H9 (cell line): ENCODE measurements at regions not wholly inside any gene's neighbourhood (a gene's known extent, or its start where the extent isn't known, plus 50 kb on each side); places are given as distances from the start of the nearest gene placed in this dataset.

Source experiments
- DNase-seq: peaks from one replicate; pipeline ENCODE4 v3.0.0-alpha.2; 2017
- H2AFZ ChIP-seq: one replicate; pipeline ENCODE4 v1.6.1; 2013; ENCODE audit warnings: mild to moderate bottlenecking, low read length, control low read depth, moderate library complexity
- H2AK5ac ChIP-seq: 2 replicates; pipeline ENCODE4 v1.6.1; 2013; ENCODE audit warnings: low read length, control low read depth, mixed read lengths; ENCODE audit not compliant: insufficient read length
- H2BK120ac ChIP-seq: one replicate; pipeline ENCODE4 v1.6.1; 2013; ENCODE audit warnings: low read depth, mild to moderate bottlenecking, low read length, control low read depth, inconsistent platforms; ENCODE audit not compliant: poor library complexity, severe bottlenecking
- H2BK12ac ChIP-seq: 2 replicates; pipeline ENCODE4 v1.6.1; 2013; ENCODE audit warnings: low read length, control low read depth, mixed read lengths, low read depth; ENCODE audit not compliant: insufficient read length
- H2BK15ac ChIP-seq: 2 replicates; pipeline ENCODE4 v1.6.1; 2013; ENCODE audit warnings: low read depth, low read length, control low read depth
- H2BK20ac ChIP-seq: one replicate; pipeline ENCODE4 v1.6.1; 2013; ENCODE audit warnings: low read depth, mild to moderate bottlenecking, low read length, control low read depth, inconsistent platforms; ENCODE audit not compliant: poor library complexity, severe bottlenecking
- H2BK5ac ChIP-seq: 2 replicates; pipeline ENCODE4 v1.6.1; 2013; ENCODE audit warnings: low read length, control low read depth, mixed read lengths; ENCODE audit not compliant: insufficient read length
- H3K14ac ChIP-seq: 2 replicates; pipeline ENCODE4 v1.6.1; 2013; ENCODE audit warnings: low read length, control low read depth; ENCODE audit not compliant: insufficient read depth
- H3K18ac ChIP-seq: 2 replicates; pipeline ENCODE4 v1.6.1; 2013; ENCODE audit warnings: low read depth, mild to moderate bottlenecking, mixed read lengths, low read length, control low read depth; ENCODE audit not compliant: insufficient read length
- H3K23ac ChIP-seq: 2 replicates; pipeline ENCODE4 v1.6.1; 2013; ENCODE audit warnings: low read length, control low read depth, mixed read lengths, low read depth; ENCODE audit not compliant: insufficient read length
- H3K23me2 ChIP-seq: 2 replicates; pipeline ENCODE4 v1.6.1; 2013; ENCODE audit warnings: low read depth, mild to moderate bottlenecking, mixed read lengths, low read length, control low read depth; ENCODE audit not compliant: insufficient read length, poor library complexity, severe bottlenecking
- H3K27ac ChIP-seq: 2 replicates; pipeline ENCODE4 v1.5.1; 2013; ENCODE audit warnings: low read length, control low read depth, mixed read lengths, low read depth; ENCODE audit not compliant: insufficient read length
- H3K27me3 ChIP-seq: 2 replicates; pipeline ENCODE4 v1.6.1; 2013; ENCODE audit warnings: low read length, control low read depth, inconsistent platforms; ENCODE audit not compliant: insufficient read depth
- H3K4ac ChIP-seq: 2 replicates; pipeline ENCODE4 v1.6.1; 2013; ENCODE audit warnings: low read depth, mild to moderate bottlenecking, control low read depth, inconsistent platforms, low read length, moderate library complexity
- H3K4me1 ChIP-seq: 2 replicates; pipeline ENCODE4 v1.6.1; 2013; ENCODE audit warnings: low read length, control low read depth, inconsistent platforms; ENCODE audit not compliant: insufficient read depth
- H3K4me2 ChIP-seq: 2 replicates; pipeline ENCODE4 v1.6.1; 2013; ENCODE audit warnings: low read length, control low read depth, mixed read lengths; ENCODE audit not compliant: insufficient read length, insufficient read depth
- H3K56ac ChIP-seq: 2 replicates; pipeline ENCODE4 v1.6.1; 2013; ENCODE audit warnings: low read depth, mild to moderate bottlenecking, mixed read lengths, low read length, control low read depth; ENCODE audit not compliant: insufficient read length
- H3K79me1 ChIP-seq: 2 replicates; pipeline ENCODE4 v1.6.1; 2013; ENCODE audit warnings: low read depth, mild to moderate bottlenecking, moderate library complexity, low read length, control low read depth, inconsistent platforms; ENCODE audit not compliant: insufficient read depth, poor library complexity, severe bottlenecking
- H3K79me2 ChIP-seq: 2 replicates; pipeline ENCODE4 v1.6.1; 2013; ENCODE audit warnings: low read length, control low read depth, inconsistent platforms; ENCODE audit not compliant: insufficient read depth
- H3K9ac ChIP-seq: 2 replicates; pipeline ENCODE4 v1.6.1; 2013; ENCODE audit warnings: low read length, control low read depth, mixed read lengths; ENCODE audit not compliant: insufficient read length; ENCODE audit errors: extremely low read depth
- H3K9me3 ChIP-seq: one replicate; pipeline ENCODE4 v1.6.1; 2013; ENCODE audit warnings: low read depth, low read length, inconsistent platforms; ENCODE audit not compliant: control insufficient read depth
- H3T11ph ChIP-seq: one replicate; pipeline ENCODE4 v1.6.1; 2013; ENCODE audit warnings: mild to moderate bottlenecking, low read length, control low read depth, inconsistent platforms
- H4K20me1 ChIP-seq: one replicate; pipeline ENCODE4 v1.6.1; 2013; ENCODE audit not compliant: control insufficient read depth, insufficient read length, insufficient read depth
- H4K5ac ChIP-seq: 2 replicates; pipeline ENCODE4 v1.6.1; 2013; ENCODE audit warnings: low read depth, mild to moderate bottlenecking, mixed read lengths, low read length, control low read depth; ENCODE audit not compliant: insufficient read length
- H4K8ac ChIP-seq: replicated peaks from 2 replicates; pipeline ENCODE4 v1.6.1; 2013; ENCODE audit warnings: low read length, control low read depth, mixed read lengths, low read depth; ENCODE audit not compliant: insufficient read length
- H4K91ac ChIP-seq: 2 replicates; pipeline ENCODE4 v1.6.1; 2013; ENCODE audit warnings: low read depth, mild to moderate bottlenecking, moderate library complexity, mixed read lengths, low read length, control low read depth; ENCODE audit not compliant: insufficient read length
- H3K27ac Mint-ChIP-seq, 3 experiments: 2 replicates in 2 of 3; 3 replicates in 1 of 3; pipeline ENCODE4 v1.8.0; 2020 to 2021; ENCODE audit warnings: mixed read lengths in 3 of 3, mild to moderate bottlenecking in 1 of 3, moderate library complexity in 1 of 3
- H3K27me3 Mint-ChIP-seq: 2 replicates; pipeline ENCODE4 v1.8.0; 2021; ENCODE audit warnings: low read depth, mild to moderate bottlenecking, moderate library complexity, mixed read lengths
- H3K36me3 Mint-ChIP-seq, 3 experiments: 2 replicates in 2 of 3; 3 replicates in 1 of 3; pipeline ENCODE4 v1.8.0; 2020 to 2021; ENCODE audit warnings: low read depth in 3 of 3, mixed read lengths in 3 of 3; ENCODE audit not compliant: insufficient read depth in 1 of 3
- H3K4me1 Mint-ChIP-seq, 2 experiments: 2 replicates each; pipeline ENCODE4 v1.8.0; 2020; ENCODE audit warnings: mixed read lengths in 2 of 2
- H3K4me3 Mint-ChIP-seq, 2 experiments: 2 replicates in 1 of 2; 3 replicates in 1 of 2; pipeline ENCODE4 v1.8.0; 2020 to 2021; ENCODE audit warnings: mild to moderate bottlenecking in 2 of 2, mixed read lengths in 2 of 2, moderate library complexity in 1 of 2
- H3K9me3 Mint-ChIP-seq, 2 experiments: 2 replicates in 1 of 2; 3 replicates in 1 of 2; pipeline ENCODE4 v1.8.0; 2020; ENCODE audit warnings: mild to moderate bottlenecking in 2 of 2, mixed read lengths in 2 of 2, moderate library complexity in 1 of 2
- CTCF ChIP-seq: fragments of 200-600 bp; sonication (generic); conservative IDR thresholded peaks from 3 replicates; pipeline ENCODE4 v1.8.0; 2021; ENCODE audit warnings: antibody characterized with exemption, mild to moderate bottlenecking
- WGBS: extraction: QIAGEN DNeasy Blood & Tissue Kit; methylation state at CpG from one replicate; pipeline ENCODE4 v1.1.7; 2013; ENCODE audit warnings: missing lambda C conversion rate, low lambda C conversion rate, mixed read lengths; ENCODE audit not compliant: insufficient read length; ENCODE audit errors: extremely low coverage; 5-methylcytosine and 5-hydroxymethylcytosine counted together

- no peak overlapping the region for H2BK12ac ChIP-seq
- H4K8ac ChIP-seq = no peak overlapping the region
- H3K14ac ChIP-seq = no peak overlapping the region
- no peaks in the 10 kb centered on the region for H3K23me2 ChIP-seq
- H3T11ph ChIP-seq = no peak overlapping the region
- H3K27me3 Mint-ChIP-seq = peaks cover 78% of the 10 kb centered on the region
- H3K23ac ChIP-seq = no peak overlapping the region
- H4K5ac ChIP-seq = no peak overlapping the region
- no CpG with 5 or more reads among the region's 1 CpG for WGBS
- no peaks in the 10 kb centered on the region for H3K79me1 ChIP-seq
- DNase-seq = peak; percentile 55
- no peaks in the 10 kb centered on the region; a peak in 3 of 5 replicates for H3K9me3 Mint-ChIP-seq
- TF ChIP-seq CTCF = no peak
- H3K4me1 Mint-ChIP-seq = peaks cover 15 to 16% of the 10 kb centered on the region in 2 experiments
- no peak overlapping the region for H3K4ac ChIP-seq
- H3K36me3 Mint-ChIP-seq = no peaks in the 10 kb centered on the region
- no peak overlapping the region for H3K4me2 ChIP-seq
- no peak overlapping the region for H2BK5ac ChIP-seq
- H4K91ac ChIP-seq = no peak overlapping the region
- H2BK20ac ChIP-seq = no peak overlapping the region
- H3K4me3 Mint-ChIP-seq = no peak overlapping the region
- H2BK15ac ChIP-seq = no peak overlapping the region
- no peak overlapping the region for H2BK120ac ChIP-seq
- H3K79me2 ChIP-seq = no peaks in the 10 kb centered on the region
- H3K9ac ChIP-seq = no peak overlapping the region
- H3K18ac ChIP-seq = no peak overlapping the region
- no peak overlapping the region for H3K27ac ChIP-seq
- H3K27me3 ChIP-seq = no peaks in the 10 kb centered on the region
- H3K4me1 ChIP-seq = peaks cover 11% of the 10 kb centered on the region; the same call in 1 of the 2 replicates
- H3K27ac Mint-ChIP-seq = no peak overlapping the region
- H4K20me1 ChIP-seq = no peaks in the 10 kb centered on the region
- H3K56ac ChIP-seq = no peak overlapping the region
- H2AFZ ChIP-seq = no peak overlapping the region
- H2AK5ac ChIP-seq = no peak overlapping the region
- H3K9me3 ChIP-seq = no peaks in the 10 kb centered on the region
These were observed 266.9 kb downstream of the GLI2 start for GRCh38 chr2:121002597-121002996.
